ENCODE measurements at regions not wholly inside any gene's neighbourhood (a gene's known extent, or its start where the extent isn't known, plus 50 kb on each side); places are given as distances from the start of the nearest gene placed in this dataset.

DNA sequence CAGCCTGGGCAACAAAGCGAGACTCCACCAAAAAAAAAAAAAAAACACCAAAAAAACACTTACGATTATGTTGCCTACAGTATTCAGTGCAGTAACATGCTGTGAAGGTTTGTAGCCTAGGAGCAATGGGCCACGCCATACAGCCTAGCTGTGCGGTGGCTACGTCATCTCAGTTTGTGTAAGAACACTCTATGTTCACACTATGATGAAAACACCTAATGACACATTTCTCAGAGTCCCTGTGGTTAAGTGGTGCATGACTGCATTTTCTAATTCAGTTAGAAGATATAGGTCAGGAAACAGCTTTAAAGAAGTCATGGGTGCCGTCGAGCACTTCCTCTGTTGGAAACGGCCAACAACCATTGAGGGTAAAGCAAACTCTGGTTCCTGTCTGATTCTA lies 75.7 kb upstream of the ANO1 start:
- peak; percentile 51 for DNase-seq

DNA sequence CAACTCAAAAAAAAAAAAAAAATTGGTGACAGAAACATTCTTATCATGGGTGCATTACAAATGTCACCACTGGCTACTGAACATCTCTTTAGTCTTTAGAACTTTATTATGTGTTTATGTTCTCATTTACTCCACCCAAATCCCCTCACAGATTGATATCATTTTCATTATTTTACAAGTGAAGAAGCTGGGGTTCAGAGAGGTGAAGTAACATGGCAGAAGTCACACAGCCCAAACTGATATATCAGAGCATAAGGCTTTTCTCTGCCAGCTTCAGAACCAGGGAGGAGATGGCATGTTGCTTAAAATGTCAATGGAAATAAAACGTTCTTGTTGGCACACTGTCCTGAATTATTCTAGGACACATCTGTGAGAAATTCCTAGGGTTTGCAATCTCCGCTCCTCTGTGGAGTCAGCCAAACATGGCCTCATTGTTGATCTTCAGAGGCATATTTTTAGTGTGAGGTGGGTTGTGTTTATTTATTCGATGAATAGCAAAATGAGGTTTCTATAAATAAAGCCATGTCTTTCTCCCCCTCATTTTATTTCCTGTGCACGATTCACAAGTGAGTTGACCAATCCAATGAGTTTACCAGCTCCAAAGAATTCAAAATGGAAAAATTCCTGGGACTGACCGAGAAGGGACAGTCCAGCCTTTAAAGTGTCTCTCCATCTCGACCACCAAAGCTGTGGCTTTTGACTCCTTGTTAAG lies 72.9 kb upstream of the ANO1 start:
- no peak for DNase-seq

DNA sequence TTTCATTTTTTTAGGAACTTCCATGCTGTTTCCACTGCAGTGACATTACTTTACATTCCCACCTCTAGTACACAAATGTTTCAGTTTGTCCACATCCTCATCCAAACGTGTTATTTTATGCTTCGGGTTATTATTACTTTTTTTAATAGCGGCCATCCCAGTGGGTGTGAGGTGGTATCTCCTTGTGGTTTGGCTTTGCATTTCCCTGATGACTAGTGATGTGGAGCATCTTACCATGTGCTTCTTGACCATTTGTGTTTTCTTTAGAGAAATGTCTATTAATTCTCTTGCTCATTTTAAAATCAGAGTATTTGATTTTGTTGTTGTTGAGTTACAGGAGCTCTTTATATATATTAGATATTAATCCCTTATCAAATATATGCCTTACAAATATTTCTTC lies 70.3 kb upstream of the ANO1 start:
- DNase-seq, result no peak

DNA sequence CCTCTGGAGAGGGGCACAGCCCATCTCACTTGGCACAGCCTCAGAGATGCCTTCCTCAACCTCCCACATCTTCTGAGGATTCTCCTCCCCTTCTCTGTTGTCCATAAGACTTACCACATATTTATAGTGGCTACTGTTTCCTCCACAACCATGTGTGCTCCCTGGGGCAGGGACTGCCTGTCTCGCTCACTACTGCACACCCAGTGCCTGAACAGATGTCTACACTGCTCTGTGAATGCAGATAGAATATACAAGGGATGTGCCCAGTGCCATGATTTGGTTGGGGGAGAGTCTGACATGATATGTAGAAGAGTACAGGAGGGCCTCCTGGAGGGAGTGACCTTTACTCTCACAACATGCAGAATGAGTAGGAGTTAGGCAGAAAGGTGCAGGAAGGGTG lies 67.3 kb upstream of the ANO1 start:
- DNase-seq, result no peak

DNA sequence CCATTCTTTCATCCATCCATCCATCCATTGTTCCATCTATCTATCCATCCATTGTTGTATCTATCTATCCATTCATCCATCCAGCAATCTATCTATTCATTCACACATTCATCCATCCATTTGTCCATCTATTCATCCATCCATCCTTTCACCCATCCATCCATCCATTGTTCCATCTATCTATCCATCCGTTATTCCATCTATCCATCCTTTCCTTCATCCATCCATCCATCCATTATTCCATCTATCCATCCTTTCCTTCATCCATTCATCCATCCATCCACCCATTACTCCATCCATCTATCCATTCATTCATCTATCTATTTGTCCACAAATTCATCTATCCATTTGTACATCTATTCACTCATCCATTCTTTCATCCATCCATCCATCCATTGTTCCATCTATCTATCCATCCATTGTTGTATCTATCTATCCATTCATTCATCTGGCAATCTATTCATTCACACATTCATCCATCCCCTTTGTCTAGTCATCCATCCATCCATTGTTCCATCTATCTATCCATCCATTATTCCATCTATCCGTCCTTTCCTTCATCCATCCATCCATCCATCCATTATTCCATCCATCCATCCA lies 65.9 kb upstream of the ANO1 start:
- no peak for DNase-seq

DNA sequence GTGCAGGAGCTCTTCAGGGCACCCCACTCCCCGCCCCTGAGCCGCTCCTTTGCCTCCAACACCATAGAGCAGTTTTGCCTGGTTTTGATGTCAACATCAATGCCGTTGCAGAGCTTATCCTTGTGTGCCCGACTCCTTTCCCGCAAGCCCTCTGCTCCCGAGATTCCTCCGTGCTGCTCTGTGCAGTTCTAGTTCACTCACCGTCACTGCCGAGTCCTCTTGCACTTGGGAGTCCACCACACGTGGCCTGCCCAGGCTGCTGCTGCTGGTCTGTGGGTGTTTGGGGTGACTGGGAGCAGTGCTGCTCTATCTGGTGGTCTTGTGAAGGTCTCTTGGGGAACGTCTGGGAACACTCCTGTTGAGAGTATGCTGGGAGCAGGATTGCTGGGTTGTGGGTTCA lies 63.8 kb upstream of the ANO1 start:
- no peak for DNase-seq

DNA sequence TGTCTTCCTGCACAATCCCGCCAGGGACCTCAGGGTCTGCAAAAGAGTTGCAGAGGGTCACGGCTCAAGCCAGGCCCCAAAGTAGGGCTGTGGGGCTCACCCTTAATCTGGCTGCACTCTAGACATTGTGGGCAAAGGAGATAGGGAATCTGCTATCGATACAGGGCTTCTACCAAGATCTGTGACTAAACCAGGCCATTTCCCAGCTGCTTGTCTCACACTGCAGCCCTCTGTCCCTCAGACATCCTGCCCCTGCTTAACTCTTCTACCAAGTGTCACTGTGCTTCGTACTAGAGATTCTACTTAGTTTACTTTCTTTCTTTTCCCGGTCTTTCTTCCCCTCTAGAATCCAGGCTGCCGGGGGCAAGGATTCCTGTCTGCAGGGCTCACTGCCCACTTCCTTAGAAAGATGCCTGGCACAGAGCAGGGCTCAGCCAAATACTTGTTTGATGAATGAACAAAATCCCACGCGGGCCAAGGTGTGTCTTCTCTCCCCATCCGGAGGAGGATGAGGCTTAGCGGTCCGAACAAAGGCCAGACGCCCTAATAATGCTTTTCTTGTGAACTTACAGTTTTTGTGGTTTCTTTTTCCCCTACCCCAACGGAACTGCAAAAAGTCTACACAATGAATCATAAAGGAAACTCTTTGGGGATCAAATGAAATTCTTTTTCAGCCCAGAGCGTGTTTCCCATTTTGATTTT lies 61.3 kb upstream of the ANO1 start:
- no peak for DNase-seq

DNA sequence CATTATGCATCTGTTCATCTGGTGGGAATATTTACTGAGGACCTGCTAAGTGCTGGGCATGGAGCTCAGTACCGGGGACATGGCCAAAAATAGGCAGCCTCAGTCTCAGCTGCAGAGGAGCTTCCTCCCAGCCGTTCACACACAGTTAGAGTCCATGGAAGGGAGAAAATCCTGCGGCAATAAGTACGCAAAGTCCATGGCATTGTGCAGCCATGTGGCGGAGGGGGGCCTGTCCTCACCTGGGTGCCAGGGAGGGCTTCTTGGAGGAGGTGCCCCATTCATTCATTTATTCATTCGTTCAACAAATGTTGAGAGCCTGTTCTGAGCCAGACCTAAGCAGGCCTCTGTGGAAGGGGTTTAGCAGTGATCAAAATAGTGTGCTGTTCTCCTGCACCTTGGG lies 59.3 kb upstream of the ANO1 start:
- DNase-seq, result no peak

DNA sequence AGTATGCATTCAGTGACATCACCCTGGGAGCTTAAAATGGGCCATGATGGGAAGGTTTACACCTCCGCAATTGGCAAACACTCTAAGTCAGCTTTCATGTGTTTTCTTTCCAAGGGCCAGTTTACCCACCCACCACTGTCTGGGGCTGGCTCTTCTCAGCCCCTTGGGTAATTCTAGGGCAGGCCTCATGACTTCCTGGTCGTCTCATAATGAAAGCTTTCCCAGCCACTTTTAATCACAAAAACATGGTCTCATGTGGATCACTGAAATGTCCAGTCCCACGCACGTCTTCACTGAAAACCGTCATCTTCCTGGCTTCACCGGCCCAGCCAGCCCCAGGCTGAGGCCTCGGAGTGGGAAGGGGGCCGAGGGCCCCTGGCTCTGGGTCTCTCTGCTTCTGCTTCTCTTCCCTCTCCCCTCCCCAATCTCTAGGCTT lies 58.5 kb upstream of the ANO1 start:
- no peak for DNase-seq

DNA sequence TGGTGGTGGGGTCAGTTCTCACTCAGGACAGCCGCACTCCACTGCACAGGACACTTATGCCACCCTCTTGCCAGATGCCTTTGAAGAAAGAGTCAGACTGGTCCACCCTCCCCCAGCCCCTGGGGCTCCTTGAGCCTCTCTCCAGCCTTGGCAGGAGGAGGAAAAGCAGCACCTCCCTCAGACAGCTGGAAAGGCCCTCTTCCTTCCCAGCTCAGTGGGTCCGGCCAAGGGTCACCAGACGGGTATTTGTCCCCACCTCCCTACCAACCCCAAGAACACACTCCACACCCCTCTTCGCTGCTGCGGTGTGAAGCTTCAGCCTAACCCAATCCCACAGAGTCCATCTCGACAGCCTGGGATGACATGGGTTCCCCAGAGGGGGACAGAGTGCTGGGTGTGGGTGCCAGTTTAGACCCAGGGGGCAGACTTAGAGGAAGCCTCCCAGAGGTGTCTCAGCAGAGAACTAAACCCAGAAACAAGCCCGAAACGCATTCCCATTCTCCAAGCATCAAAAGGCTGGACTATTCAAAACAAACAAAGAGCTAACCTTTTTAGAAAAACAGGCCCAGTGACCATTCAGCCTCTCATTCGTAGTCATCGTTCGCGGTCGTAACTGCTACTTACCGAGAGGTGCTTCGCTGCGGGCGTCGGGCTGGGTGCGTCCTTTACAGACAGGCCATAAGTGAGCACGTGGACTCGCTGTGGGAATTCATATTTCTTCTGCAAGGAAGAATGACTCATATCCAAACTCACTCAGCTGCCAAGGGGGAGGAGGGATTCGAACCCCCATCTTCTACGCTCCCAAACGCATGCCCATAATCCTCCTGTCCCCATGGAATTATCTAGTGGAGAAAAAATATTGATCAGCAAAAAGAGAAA lies 57.5 kb upstream of the ANO1 start:
- no peak for DNase-seq

DNA sequence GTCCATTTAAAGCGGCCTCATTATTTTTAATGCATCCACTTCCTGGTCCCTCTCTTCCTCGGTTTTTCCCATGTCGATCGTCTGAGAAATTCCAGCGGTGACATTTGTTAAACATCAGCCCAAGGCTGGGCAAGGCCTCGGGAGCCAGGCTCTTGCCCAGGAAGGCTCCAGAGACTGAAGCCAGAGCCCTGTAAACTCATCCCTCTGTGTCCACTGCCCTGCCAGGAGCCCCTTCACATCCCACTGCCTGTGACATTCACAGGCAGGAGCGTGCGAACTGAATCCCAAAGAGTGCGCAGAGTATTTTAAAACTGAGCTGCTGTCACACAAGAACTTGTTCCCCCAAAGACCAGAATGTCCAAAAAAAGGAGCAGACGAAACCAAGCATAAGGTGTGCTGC lies 56.5 kb upstream of the ANO1 start:
- no peak for DNase-seq

DNA sequence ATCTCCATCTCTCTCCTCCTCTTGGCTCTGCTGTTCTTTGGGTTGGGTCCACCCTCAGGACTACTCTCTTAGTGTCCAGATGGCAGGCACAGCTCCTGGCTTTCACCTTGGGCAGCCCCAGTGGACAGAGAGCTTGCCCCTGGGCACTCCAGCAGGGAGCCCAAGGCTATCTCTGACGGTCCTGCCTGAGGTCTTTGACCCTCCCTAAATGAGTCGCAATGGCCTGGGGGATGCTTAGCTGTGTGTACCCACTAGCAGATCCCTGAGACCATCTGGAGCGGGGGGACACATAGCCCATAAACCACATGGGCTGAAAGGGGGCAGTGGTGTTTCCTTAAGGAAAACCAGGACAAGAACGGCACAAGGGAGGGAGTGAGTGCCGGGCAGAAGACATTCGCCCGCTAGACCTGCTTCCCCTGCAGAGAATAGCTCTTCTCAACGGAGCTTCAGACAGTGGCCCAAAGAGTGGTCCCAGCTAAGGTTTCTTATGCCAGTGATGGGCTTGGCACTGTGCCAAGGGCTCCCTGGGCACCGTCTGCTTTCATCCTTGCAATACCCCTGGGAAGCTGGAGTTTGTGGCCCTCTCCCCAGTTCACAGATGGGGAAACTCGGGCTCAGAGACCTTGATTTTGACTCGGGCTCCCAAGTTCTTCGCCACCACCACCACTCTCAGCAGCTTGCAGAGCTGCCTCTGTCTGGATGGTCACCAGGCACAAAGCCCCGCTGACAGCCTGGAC lies 53.9 kb upstream of the ANO1 start:
- DNase-seq, result no peak

DNA sequence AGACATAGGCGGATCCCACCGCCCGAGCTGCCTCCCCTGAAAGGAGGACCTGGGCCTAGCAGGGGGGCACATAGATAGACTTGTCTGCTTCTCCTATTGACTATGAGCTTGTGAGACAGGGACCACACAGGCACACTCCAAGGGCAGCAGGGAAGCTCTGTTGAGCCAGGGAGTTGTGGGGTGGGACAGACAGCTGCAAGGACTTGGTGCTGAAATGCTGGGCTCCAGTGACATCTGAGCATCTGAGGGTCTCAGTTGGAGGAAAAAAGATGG lies 53.4 kb upstream of the ANO1 start:
- DNase-seq, result no peak

DNA sequence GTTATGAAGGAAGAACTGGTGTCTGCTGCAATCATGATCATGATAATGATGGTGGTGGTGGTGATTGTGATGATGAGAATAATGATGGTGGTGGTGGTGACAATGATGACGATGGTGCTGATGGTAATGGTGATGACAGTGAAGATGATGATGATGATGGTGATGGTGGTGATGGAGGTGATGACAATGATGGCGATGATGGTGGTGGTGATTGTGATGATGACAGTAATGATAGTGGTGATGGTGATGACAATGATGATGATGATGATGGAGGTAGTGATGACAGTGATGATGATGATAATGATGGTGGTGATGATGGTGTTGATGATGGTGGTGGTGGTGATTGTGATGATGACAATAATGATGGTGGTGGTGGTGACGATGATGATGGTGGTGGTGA lies 52.8 kb upstream of the ANO1 start:
- DNase-seq, result no peak

DNA sequence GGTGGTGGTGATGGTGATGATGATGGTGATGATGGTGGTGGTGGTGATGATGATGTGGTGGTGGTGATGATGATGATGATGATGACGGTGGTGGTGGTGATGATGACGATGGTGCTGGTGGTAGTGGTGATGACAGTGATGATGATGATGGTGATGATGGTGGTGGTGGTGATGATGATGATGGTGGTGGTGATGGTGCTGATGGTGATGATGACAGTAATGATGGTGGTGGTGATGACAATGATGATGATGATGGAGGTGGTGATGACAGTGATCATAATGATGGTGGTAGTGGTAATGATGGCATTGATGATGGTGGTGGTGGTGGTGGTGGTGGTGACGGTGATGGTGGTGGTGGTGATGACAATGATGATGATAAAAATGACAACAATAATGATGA lies 52.1 kb upstream of the ANO1 start:
- no peak for DNase-seq

DNA sequence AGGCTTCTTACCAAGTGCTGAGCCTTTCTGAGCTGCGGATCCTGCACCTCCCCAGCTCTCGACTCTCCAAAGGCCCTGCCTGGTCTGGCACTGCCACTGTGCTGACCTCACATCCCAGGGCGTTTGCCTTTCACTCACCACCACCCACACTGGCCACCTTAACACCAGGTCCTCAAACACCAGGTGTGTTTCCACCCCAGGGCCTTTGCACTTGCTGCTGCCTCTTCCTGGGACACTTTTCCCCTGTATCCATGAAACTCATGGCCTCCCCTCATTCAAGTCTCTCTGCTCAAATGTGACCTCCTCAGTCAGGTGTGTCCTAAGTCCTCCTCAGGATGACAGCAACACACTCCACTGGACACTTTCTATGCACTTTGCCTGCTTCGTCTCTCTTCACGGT lies 51.4 kb upstream of the ANO1 start:
- DNase-seq, result no peak

DNA sequence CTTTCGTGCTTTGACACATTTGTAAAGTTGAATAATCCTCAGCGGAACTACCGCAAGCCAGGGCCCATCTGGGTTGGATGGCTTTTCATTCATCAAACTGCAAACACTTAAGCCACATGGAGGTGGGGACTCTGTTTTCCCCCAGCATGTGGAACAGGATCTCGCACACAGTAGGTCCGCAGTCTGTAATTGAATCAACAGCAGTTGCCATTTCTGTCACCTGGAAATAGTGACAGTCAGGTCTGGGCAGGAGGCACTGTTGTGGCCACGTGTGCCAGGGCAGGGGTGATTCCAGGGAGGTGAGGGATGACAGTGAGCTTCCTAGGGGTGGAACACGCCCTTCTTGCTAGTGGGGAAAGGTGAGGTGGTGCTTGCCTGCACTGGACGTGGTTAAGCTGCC lies 50.7 kb upstream of the ANO1 start:
- DNase-seq, result no peak

DNA sequence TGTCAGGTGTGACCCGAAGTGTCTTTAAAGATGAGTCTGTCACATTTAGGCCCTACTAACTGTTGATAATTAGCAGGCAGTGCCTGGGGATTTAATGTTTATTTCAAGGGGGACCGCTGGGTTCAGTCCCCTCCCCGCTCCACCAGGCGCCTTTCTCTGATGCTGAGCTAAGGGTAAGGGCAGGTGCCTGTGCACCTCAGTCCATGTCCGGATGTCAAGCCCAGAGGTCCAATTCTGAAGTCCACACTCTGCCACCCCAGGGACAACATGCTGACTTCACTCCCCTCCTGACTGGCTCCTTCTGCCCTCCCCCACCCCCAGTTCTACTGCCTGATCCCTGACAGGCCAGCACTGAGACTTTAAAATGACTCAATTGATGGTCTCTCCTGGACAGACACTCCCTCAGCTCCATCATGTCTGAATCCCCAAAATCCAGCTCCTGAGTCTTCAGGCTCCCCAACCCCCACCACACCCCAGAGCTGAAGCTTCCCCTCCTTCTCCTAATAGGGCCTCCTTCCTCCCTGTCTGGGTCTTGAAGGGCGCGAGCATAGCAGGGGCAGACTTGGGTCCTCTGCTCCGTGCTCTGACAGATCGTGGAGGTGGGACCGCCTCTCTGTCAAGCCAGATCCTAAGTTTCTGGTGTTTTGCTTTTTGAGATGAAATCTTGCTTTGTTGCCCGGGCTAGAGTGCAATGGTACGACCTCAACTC lies 49.8 kb upstream of the ANO1 start:
- no peak for DNase-seq

All from stimulated activated CD4-positive, alpha-beta T cell treated with anti-CD3 and anti-CD28 coated beads, Interleukin-4, amount 100 ng/mL, for 24 hours (primary cell).